ENCODE measurements at regions not wholly inside any gene's neighbourhood (a gene's known extent, or its start where the extent isn't known, plus 50 kb on each side); places are given as distances from the start of the nearest gene placed in this dataset.

GRCh38 chr13:60214213-60215055 lies 50.7 kb upstream of the DIAPH3 start:
- Histone ChIP-seq H3K9me3 (no peaks in the 10 kb centered on the region), H3K4me1 (ENCODE audit: control insufficient read depth in 1 of 2, insufficient read depth in 1 of 2, low read depth in 1 of 2, low read length in 1 of 2) (no peaks in the 10 kb centered on the region), H3K27me3 (peaks cover 8% of the 10 kb centered on the region), H3K27ac (no peak overlapping the region), H3K36me3 (no peaks in the 10 kb centered on the region), H3K4me3 (ENCODE audit: low read depth in 1 of 2, low read length in 1 of 2) (no peak overlapping the region)
- no peak for TF ChIP-seq CTCF (IDR thresholded peaks at IDR 0.05)

GRCh38 chr13:60220072-60220471 lies 56.3 kb upstream of the DIAPH3 start:
- no peak overlapping the region for H3K27ac ChIP-seq
- no peaks in the 10 kb centered on the region for H3K4me1 ChIP-seq (ENCODE audit: control insufficient read depth in 1 of 2, insufficient read depth in 1 of 2, low read depth in 1 of 2, low read length in 1 of 2)

GRCh38 chr13:60221581-60221980 lies 57.9 kb upstream of the DIAPH3 start:
- Histone ChIP-seq H3K27ac (no peak overlapping the region), H3K27me3 (peaks cover 2% of the 10 kb centered on the region), H3K4me1 (ENCODE audit: control insufficient read depth in 1 of 2, insufficient read depth in 1 of 2, low read depth in 1 of 2, low read length in 1 of 2) (no peaks in the 10 kb centered on the region), H3K9me3 (no peaks in the 10 kb centered on the region), H3K36me3 (no peaks in the 10 kb centered on the region), H3K4me3 (ENCODE audit: low read depth in 1 of 2, low read length in 1 of 2) (no peak overlapping the region)
- no peak for TF ChIP-seq CTCF (IDR thresholded peaks at IDR 0.05)

More at GRCh38 chr13:60220072-60220471, 56.3 kb upstream of the DIAPH3 start:
- no peak for TF ChIP-seq CTCF (IDR thresholded peaks at IDR 0.05)
- Histone ChIP-seq H3K27me3 (peaks cover 8% of the 10 kb centered on the region), H3K4me3 (ENCODE audit: low read depth in 1 of 2, low read length in 1 of 2) (no peak overlapping the region), H3K9me3 (no peaks in the 10 kb centered on the region), H3K36me3 (no peaks in the 10 kb centered on the region)

- no peaks in the 10 kb centered on the region for H3K9me3 ChIP-seq
- H3K27ac ChIP-seq, result no peak overlapping the region
- no peaks in the 10 kb centered on the region for H3K27me3 ChIP-seq
- H3K36me3 ChIP-seq, result no peaks in the 10 kb centered on the region
- no peaks in the 10 kb centered on the region for H3K4me1 ChIP-seq (ENCODE audit: control insufficient read depth in 1 of 2, insufficient read depth in 1 of 2, low read depth in 1 of 2, low read length in 1 of 2)
- H3K4me3 ChIP-seq (ENCODE audit: low read depth in 1 of 2, low read length in 1 of 2), result no peak overlapping the region
- no peak for TF ChIP-seq CTCF (IDR thresholded peaks at IDR 0.05)
These were observed 62.8 kb upstream of the DIAPH3 start for GRCh38 chr13:60226507-60226906.

- H3K9me3 ChIP-seq, result no peaks in the 10 kb centered on the region
- no peak overlapping the region for H3K4me3 ChIP-seq (ENCODE audit: low read depth in 1 of 2, low read length in 1 of 2)
- TF ChIP-seq CTCF (IDR thresholded peaks at IDR 0.05), result no peak
- no peak overlapping the region for H3K27ac ChIP-seq
- H3K4me1 ChIP-seq (ENCODE audit: control insufficient read depth in 1 of 2, insufficient read depth in 1 of 2, low read depth in 1 of 2, low read length in 1 of 2), result no peaks in the 10 kb centered on the region
- H3K36me3 ChIP-seq, result no peaks in the 10 kb centered on the region
- H3K27me3 ChIP-seq, result no peaks in the 10 kb centered on the region
These were observed 63.4 kb upstream of the DIAPH3 start for GRCh38 chr13:60227158-60227557.
